Keratinocyte (primary cell): ENCODE measurements at regions not wholly inside any gene's neighbourhood (a gene's known extent, or its start where the extent isn't known, plus 50 kb on each side); places are given as distances from the start of the nearest gene placed in this dataset.

Experiments used
- DNase-seq: peaks from one replicate; pipeline ENCODE4 v3.0.0-alpha.2; 2011; ENCODE audit warnings: low read depth, missing footprints, low spot score
- FAIRE-seq: peaks from 2 replicates; lab custom pipeline; 2011; peaks lifted over from hg19 to GRCh38; lab: Jason Lieb, UNC
- H2AFZ ChIP-seq: 2 replicates; pipeline ENCODE4 v1.6.0; 2012; ENCODE audit warnings: low read length, control low read depth, inconsistent platforms; ENCODE audit not compliant: control insufficient read depth
- H3K27ac ChIP-seq: 2 replicates; pipeline ENCODE4 v1.5.1; 2011; ENCODE audit warnings: low read length; ENCODE audit not compliant: control insufficient read depth, insufficient read depth
- H3K27me3 ChIP-seq: 3 replicates; pipeline ENCODE4 v1.6.0; 2011; ENCODE audit warnings: low read length; ENCODE audit not compliant: control insufficient read depth, insufficient read depth; ENCODE audit errors: extremely low read depth
- H3K36me3 ChIP-seq, 2 experiments: 2 replicates in 1 of 2; 3 replicates in 1 of 2; pipeline ENCODE4 v1.5.1; 2011; ENCODE audit warnings: low read length in 2 of 2, mild to moderate bottlenecking in 1 of 2; ENCODE audit not compliant: control insufficient read depth in 2 of 2, insufficient read depth in 2 of 2; ENCODE audit errors: extremely low read depth in 1 of 2
- H3K4me1 ChIP-seq: 3 replicates; pipeline ENCODE4 v1.5.1; 2011; ENCODE audit warnings: low read length; ENCODE audit not compliant: control insufficient read depth, insufficient read depth; ENCODE audit errors: extremely low read depth
- H3K4me2 ChIP-seq: 3 replicates; pipeline ENCODE4 v1.6.0; 2011; ENCODE audit warnings: low read depth, low read length; ENCODE audit not compliant: control insufficient read depth, insufficient read depth; ENCODE audit errors: extremely low read depth
- H3K4me3 ChIP-seq, 3 experiments: fragments of 200-600 bp in 1 of 3; sonication (generic) in 1 of 3; 2 replicates in 2 of 3; 3 replicates in 1 of 3; pipeline ENCODE4 v1.5.1; 2011 to 2016; ENCODE audit warnings: low read length in 3 of 3, mild to moderate bottlenecking in 3 of 3, control low read depth in 2 of 3, inconsistent platforms in 1 of 3, low read depth in 1 of 3, mixed read lengths in 1 of 3, mixed run types in 1 of 3, moderate library complexity in 1 of 3; ENCODE audit not compliant: control insufficient read depth in 2 of 3, insufficient read depth in 2 of 3; ENCODE audit errors: extremely low read depth in 1 of 3
- H3K79me2 ChIP-seq: 2 replicates; pipeline ENCODE4 v1.6.0; 2012; ENCODE audit warnings: low read length; ENCODE audit not compliant: control insufficient read depth, insufficient read depth
- H3K9ac ChIP-seq: 3 replicates; pipeline ENCODE4 v1.6.0; 2011; ENCODE audit warnings: low read length; ENCODE audit not compliant: control insufficient read depth, insufficient read depth; ENCODE audit errors: extremely low read depth
- H3K9me1 ChIP-seq: 3 replicates; pipeline ENCODE4 v1.6.0; 2011; ENCODE audit warnings: low read length; ENCODE audit not compliant: control insufficient read depth, insufficient read depth; ENCODE audit errors: extremely low read depth
- H3K9me3 ChIP-seq: 2 replicates; pipeline ENCODE4 v1.5.1; 2012; ENCODE audit warnings: low read depth, low read length; ENCODE audit not compliant: control insufficient read depth
- H4K20me1 ChIP-seq: 3 replicates; pipeline ENCODE4 v1.6.0; 2011; ENCODE audit warnings: low read length; ENCODE audit not compliant: control insufficient read depth, insufficient read depth; ENCODE audit errors: extremely low read depth
- CTCF ChIP-seq, 3 experiments: IDR thresholded peaks in 1 of 3; conservative IDR thresholded peaks in 1 of 3; optimal IDR thresholded peaks in 1 of 3; 2 replicates in 2 of 3; 3 replicates in 1 of 3; pipeline versions ENCODE3 to v1.5.1; 2011; ENCODE audit warnings: low read length in 3 of 3, mild to moderate bottlenecking in 3 of 3, moderate library complexity in 2 of 3, control low read depth in 1 of 3, inconsistent platforms in 1 of 3; ENCODE audit not compliant: insufficient read depth in 2 of 3; ENCODE audit errors: extremely low read depth in 1 of 3
- EZH2 ChIP-seq: IDR thresholded peaks from one replicate; pipeline ENCODE4 v1.6.1; 2012; ENCODE audit warnings: inconsistent platforms, mild to moderate bottlenecking, low read length, moderate library complexity
- dilution Hi-C: fragments of 300-500 bp; cut with MboI; formaldehyde crosslinking; loops from one replicate; pipeline ENCODE4 v1.7.0; 2020; ENCODE audit warnings: low sequenced_read_pairs; ENCODE audit not compliant: extremely low pct_ligation_motif_present

- Histone ChIP-seq H3K27ac (no peak overlapping the region), H3K4me1 (no peaks in the 10 kb centered on the region), H3K9me3 (no peaks in the 10 kb centered on the region), H2AFZ (no peak overlapping the region), H3K79me2 (no peaks in the 10 kb centered on the region), H3K36me3 (no peaks in the 10 kb centered on the region), H3K4me3 (no peak overlapping the region), H4K20me1 (no peaks in the 10 kb centered on the region), H3K9ac (no peak overlapping the region), H3K27me3 (no peaks in the 10 kb centered on the region), H3K4me2 (no peak overlapping the region), H3K9me1 (no peaks in the 10 kb centered on the region)
- dilution Hi-C loops = no loop called here
- TF ChIP-seq EZH2 = no peak
- TF ChIP-seq CTCF (optimal IDR thresholded peaks at IDR 0.05 in 1 of 3, IDR thresholded peaks at IDR 0.05 in 1 of 3, conservative IDR thresholded peaks at IDR 0.05 in 1 of 3; ENCODE audit: extremely low read depth in 1 of 3, insufficient read depth in 2 of 3, low read length in 3 of 3) = no peak
- no peak for FAIRE-seq
- DNase-seq = no peak
Measured at GRCh38 chr7:16187131-16187530, 234.2 kb downstream of the CRPPA start.

GRCh38 chr7:16178585-16178984 is 242.8 kb downstream of the CRPPA start:
- Histone ChIP-seq H3K4me2 (no peak overlapping the region), H3K9ac (no peak overlapping the region), H3K79me2 (no peaks in the 10 kb centered on the region), H3K9me1 (no peaks in the 10 kb centered on the region), H2AFZ (no peak overlapping the region), H3K9me3 (no peaks in the 10 kb centered on the region), H3K27ac (no peak overlapping the region), H3K27me3 (no peaks in the 10 kb centered on the region), H3K36me3 (no peaks in the 10 kb centered on the region), H4K20me1 (no peaks in the 10 kb centered on the region), H3K4me1 (no peaks in the 10 kb centered on the region), H3K4me3 (no peak overlapping the region)
- dilution Hi-C loops = no loop called here
- TF ChIP-seq EZH2 (no peak), CTCF (optimal IDR thresholded peaks at IDR 0.05 in 1 of 3, IDR thresholded peaks at IDR 0.05 in 1 of 3, conservative IDR thresholded peaks at IDR 0.05 in 1 of 3; ENCODE audit: extremely low read depth in 1 of 3, insufficient read depth in 2 of 3, low read length in 3 of 3) (no peak)
- DNase-seq = no peak
- no peak for FAIRE-seq
